Globus pallidus (tissue), 1 donor: ENCODE measurements at regions not wholly inside any gene's neighbourhood (a gene's known extent, or its start where the extent isn't known, plus 50 kb on each side); places are given as distances from the start of the nearest gene placed in this dataset.

Source experiments
- DNase-seq: peaks from one replicate; pipeline ENCODE4 v3.0.0-alpha.2; 2015; ENCODE audit warnings: low spot score

GRCh38 chr14:98994561-98994960 lies 277.4 kb downstream of the BCL11B start:
- DNase-seq = no peak

DNA sequence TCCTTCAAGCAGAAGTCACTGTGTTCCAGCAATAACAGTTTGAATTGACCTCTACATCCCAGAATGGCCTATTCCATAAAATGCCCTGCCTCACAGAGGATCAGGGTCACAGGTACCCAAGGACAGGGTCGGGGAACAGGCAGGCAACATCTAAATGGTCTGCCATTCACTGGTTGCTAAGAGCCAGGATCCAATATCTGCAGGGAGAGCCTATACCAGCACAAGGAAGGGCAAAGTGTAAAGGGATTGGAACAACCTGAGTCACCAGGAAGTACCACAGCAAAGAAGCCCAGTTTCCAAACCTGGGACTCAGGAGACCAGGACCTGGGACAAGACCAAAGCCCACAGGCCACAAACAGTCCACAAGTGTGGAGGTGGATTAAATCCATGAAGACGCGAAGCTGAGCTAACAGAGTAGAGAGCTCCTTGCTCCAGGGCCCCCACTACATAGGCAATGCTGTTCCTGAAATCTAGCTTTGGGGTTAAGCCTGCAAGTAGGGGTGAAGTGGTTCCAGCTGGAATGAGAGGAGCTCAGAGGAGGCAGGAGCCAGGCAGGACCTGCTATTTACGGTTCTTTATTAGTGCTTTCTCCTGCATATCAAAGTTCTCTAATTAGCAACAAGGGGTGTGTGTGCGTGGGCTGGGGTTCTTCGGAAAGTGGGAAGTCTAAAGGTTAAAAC lies 274.3 kb downstream of the BCL11B start:
- DNase-seq = no peak

DNA sequence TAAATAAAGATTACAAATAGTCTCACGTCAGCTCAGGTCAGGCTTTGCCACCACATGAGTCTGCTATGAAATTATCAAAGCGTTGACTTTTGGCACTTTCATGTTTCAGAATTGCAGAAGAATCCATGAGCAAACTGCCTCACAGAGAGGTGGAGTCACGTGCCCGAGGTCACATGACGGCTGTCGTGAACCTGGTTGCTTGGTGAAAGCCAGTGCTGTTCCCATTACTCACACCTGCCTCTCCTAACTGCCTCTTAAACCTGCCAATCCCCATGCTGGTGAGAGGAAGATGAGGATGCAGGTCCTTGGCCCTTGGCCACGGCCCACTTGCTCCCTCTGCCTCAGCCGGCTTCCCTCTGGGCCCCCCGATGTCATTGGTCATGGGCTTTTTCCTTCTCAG lies 272.7 kb downstream of the BCL11B start:
- no peak for DNase-seq

GRCh38 chr14:98999901-99000300 lies 272.1 kb downstream of the BCL11B start:
- DNase-seq = no peak

GRCh38 chr14:99001241-99001640 lies 270.8 kb downstream of the BCL11B start:
- DNase-seq = no peak

GRCh38 chr14:99003646-99004045 lies 268.4 kb downstream of the BCL11B start:
- DNase-seq = no peak

- no peak for DNase-seq
Observed at GRCh38 chr14:99004112-99004511, 267.9 kb downstream of the BCL11B start.

DNA sequence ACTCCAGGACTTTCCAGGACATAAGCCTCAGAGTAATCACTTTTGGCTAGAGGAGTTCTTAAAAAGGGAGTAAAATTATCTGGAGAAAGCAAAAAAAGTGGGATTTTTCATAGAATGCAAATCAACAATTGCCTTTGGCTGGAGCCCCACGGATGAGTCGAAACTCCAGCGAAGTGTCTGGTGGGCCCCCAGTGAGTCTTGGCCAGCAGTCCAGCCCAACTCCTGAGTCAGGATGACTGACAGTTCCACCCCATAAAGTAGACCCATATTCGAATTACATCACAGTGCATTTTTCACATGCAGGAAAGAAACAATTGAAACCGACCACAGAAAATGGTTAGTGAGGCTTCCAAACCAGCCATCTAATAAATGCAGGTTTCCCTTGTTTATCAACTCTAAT lies 265.7 kb downstream of the BCL11B start:
- DNase-seq = no peak

DNA sequence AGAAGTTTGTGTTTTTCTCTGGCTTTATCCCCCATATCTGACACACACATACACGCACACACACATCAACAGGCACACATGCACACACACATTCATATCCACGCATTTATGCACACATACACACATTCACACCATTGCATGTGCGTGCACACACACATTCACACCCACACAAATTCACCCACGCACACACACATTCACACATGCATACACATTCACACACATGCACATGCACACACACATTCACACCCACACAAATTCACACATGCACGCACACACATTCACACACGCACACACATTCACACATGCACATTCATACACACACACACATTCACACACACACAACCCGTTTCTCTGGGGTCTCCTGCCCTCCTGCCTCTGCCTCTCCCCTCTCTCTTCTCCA lies 264.2 kb downstream of the BCL11B start:
- DNase-seq = no peak

DNA sequence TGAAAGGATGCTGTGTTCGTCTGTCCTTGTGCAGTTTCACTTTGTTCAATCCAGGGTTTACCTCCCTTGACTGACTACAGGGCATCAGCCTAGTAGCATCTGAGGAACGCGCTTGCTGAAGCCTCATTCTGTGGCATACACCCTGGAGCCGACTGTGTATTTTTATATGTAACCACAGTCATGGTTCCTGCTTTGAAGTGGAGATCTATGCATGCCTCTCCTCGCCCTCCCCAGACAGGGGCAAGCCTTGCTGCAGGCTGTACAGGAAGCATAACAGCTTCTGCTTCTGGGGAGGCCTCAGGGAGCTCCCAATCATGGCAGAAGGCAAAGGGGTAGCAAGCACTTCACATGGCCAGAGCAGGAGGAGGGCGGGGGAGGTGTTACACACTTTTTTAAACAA lies 262.1 kb downstream of the BCL11B start:
- DNase-seq = no peak

DNA sequence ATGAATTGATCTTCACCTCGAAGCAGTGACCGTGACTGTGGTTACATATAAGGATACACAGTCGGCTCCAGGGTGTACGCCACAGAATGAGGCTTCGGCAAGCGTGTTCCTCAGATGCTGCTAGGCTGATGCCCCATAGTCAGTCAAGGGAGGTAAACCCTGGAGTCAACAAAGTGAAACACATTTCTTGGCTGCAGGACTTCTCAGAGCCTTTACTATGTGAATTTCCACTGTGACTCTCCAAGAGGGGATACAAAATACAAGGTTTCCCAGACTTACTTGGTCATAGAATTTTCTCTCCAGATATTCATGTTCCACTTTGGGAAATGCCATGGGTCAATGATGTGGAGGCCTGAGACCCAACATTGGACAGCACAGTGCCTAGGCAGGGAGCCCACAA lies 260.6 kb downstream of the BCL11B start:
- DNase-seq = no peak

- DNase-seq = peak; percentile 22
Observed at GRCh38 chr14:99012703-99013102, 259.3 kb downstream of the BCL11B start.

DNA sequence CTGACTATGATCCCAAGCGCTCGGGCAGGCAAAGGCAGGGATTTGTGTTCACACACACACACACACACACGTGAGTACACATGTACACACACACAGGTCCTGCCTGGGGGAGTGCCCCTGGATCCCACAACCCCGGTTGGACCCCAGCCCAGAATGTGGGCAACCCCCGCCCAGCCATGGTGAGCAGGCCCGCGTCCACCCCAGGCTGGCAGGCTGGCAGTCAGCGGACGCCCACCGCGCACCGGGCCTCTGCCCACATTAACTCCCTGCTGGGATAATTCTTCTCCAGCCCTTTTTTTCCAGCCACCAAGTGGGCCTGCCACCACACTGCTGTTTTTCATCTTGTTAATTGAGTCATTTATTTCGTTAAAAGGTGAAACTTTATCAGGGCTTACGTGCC lies 256.2 kb downstream of the BCL11B start:
- DNase-seq = no peak

DNA sequence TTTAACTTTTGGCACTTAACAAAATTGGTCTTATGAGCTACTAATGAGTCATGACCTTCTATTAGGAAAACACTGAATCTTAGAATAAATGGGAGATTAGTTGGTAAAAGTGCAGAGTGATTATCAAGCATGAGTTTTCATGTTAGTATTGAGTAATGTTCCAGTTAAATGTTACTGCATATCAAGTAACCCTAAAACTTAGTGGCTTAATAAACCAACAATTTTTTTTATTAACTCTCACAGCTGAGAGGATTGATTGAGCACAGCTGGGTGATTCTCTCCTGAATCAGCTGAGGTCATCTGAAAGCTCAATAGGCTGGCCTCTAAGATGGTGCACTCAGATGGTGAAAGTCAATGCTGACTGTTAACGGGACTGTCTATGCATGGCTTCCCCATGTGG lies 248.6 kb downstream of the BCL11B start:
- no peak for DNase-seq

DNA sequence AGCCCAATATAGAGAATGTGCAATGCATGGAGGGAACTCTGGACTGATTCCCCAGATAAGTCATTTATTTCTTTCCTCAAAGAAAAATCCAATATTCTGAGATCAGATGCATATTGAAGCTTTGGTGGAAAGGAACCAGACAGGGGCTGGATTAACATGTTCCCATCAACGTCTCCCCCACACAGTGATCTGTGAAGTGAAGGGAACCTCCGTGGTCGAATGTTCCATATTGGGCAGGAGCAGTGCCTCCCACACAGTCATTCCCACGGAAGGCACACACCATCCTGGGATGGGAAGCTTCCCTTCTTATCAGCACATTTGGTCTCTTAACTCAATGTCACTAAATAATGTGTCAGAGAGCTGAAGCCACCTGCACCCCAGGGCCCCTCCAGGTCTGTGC lies 247.1 kb downstream of the BCL11B start:
- DNase-seq = no peak

GRCh38 chr14:99025418-99025817 lies 246.6 kb downstream of the BCL11B start:
- no peak for DNase-seq

- no peak for DNase-seq
Observed at GRCh38 chr14:99026471-99026870, 245.5 kb downstream of the BCL11B start.

DNA sequence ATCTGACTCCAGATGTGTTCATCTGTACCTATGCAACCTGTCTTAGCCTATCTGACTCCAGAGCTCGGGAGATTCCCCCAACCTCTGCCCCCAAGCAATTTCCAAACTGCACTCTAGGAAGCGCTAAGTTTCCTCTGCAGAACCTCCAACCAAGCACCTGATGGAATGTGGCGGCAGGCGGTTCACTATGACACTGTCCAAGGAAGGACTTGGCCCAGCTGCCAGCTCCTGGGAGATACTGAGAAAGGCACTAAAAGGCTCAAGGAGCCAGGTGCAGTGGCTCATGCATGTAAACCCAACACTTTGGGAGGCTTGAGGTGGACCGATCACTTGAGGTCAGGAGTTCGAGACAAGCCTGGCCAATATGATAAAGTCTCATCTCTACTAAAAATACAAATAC lies 244.0 kb downstream of the BCL11B start:
- DNase-seq = no peak

DNA sequence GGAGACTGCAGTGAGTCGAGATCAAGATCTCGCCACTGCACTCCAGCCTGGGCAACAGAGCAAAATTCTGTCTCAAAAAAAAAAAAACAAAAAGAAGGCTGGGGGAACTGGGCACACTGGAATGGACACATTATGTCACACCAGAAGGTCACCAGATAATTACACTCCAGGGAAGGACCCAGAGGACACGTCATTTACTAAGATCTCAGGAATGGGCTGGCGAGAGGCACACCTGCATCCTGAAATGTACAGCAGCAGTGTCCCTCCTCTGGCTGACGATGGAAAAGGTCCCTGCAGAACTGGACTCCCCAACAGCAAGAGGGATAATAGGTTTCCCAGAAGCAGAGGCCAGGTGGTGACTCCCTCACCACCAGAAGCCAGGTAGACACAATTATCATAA lies 243.5 kb downstream of the BCL11B start:
- DNase-seq = no peak

DNA sequence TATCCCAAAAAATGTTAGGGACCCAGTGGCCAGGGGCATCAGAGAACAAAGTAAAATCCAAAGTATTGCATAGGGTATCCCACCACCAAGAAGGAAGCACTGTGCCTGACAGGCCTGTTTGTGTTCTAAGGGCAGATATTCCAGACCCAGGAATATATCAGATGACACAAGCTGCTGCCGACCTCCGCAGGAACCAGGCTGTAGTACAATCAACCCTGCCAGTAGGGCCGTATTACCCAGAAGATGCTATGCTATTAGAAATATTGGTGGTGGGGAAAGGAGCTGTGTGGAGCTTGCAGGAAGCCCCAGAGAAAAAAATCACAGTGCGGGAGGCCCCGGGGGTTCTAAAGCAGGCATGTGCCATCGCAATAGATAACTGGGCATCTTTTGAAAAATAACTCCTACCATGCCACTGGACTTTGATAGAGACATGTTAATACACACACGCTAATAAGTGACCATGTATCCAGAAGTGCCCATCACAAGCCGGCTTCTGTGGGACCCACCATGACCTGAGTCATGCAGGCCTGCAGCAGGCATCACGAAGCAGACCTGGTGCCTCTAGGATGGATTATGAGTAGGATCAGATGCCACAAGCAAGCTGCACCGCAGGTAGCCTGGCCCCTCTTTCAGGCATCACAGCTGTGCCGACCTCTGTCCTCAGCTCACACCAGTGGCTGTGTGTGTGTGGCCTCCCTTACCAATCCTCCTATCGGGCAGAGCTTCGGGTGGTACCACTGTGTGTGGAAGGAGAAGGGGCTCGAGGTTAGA lies 242.7 kb downstream of the BCL11B start:
- no peak for DNase-seq

GRCh38 chr14:99029916-99030305 lies 242.1 kb downstream of the BCL11B start:
- DNase-seq = no peak

- DNase-seq = no peak
Observed at GRCh38 chr14:99030454-99030853, 241.5 kb downstream of the BCL11B start.

DNA sequence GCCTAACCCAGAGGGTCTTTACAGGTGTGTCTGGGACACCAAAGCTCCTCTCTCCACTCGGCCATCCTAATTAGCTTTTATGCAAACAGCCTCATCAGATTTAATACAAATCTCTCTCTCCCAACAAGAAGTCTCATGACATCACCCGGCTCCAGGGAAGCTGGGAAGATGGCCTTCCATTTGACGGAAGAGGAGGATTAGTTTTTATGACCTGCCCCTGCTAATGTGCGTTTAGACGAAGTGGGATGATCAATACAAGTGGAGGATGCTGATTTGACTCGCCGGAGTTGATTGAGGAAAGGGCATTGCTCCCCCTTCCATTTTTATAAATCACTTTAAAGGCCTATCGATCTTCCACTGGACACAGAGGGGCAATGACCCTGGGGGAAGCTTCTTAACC lies 239.2 kb downstream of the BCL11B start:
- DNase-seq = no peak

DNA sequence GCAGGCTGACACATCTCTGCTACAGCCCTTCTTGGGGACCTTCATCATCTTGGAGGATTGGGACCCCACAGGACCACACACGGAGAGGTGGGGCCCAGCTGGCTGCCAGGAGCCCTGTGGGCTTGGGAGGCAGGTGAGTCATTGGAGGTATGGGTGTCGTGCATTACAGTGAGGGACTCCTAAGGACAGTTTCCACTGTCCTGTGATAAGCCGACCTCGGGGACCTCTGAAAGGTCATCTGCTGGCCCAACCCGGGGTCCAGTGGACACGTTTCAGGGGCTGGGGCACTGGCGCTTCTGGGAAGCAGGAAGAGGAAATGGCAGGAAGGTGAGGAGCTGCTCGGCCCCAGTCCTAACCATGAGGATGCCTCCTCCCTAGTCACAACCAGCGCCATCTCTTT lies 238.0 kb downstream of the BCL11B start:
- no peak for DNase-seq
